Ectodermal cell (in vitro differentiated cells): ENCODE measurements at regions not wholly inside any gene's neighbourhood (a gene's known extent, or its start where the extent isn't known, plus 50 kb on each side); places are given as distances from the start of the nearest gene placed in this dataset.

ENCODE experiments used
- H3K27ac ChIP-seq: 2 replicates; pipeline ENCODE4 v1.7.0; 2013; ENCODE audit warnings: mild to moderate bottlenecking, low read depth, low read length; ENCODE audit not compliant: insufficient read depth, poor library complexity, severe bottlenecking
- H3K27me3 ChIP-seq: 2 replicates; pipeline ENCODE4 v1.7.0; 2013; ENCODE audit warnings: mild to moderate bottlenecking, low read length; ENCODE audit not compliant: insufficient read depth, control insufficient read depth, poor library complexity, severe bottlenecking
- H3K36me3 ChIP-seq: one replicate; pipeline ENCODE4 v1.7.0; 2013; ENCODE audit warnings: low read length; ENCODE audit not compliant: control insufficient read depth, insufficient read depth
- H3K4me1 ChIP-seq: one replicate; pipeline ENCODE4 v1.7.0; 2013; ENCODE audit warnings: low read length; ENCODE audit not compliant: control insufficient read depth, insufficient read depth
- H3K4me3 ChIP-seq: 2 replicates; pipeline ENCODE4 v1.7.0; 2013; ENCODE audit warnings: low read depth, low read length, control low read depth; ENCODE audit not compliant: insufficient read depth
- H3K9me3 ChIP-seq: 2 replicates; pipeline ENCODE4 v1.7.0; 2013; ENCODE audit warnings: mild to moderate bottlenecking, low read length, moderate library complexity; ENCODE audit not compliant: control insufficient read depth
- WGBS, 2 experiments: methylation state at CpG; one replicate each; pipeline ENCODE4 v1.1.7; 2013; ENCODE audit warnings: missing lambda C conversion rate in 2 of 2; 5-methylcytosine and 5-hydroxymethylcytosine counted together

- Histone ChIP-seq H3K4me3 (no peak overlapping the region), H3K27ac (no peak overlapping the region), H3K9me3 (no peaks in the 10 kb centered on the region), H3K4me1 (peaks cover 22% of the 10 kb centered on the region), H3K36me3 (no peaks in the 10 kb centered on the region), H3K27me3 (no peaks in the 10 kb centered on the region)
- 67 to 77% methylated on average over 8 of the region's 8 CpGs for WGBS, 2 experiments
These were observed 94.7 kb upstream of the EFEMP1 start for GRCh38 chr2:56018267-56018666.

GRCh38 chr2:56021136-56021474, 97.5 kb upstream of the EFEMP1 start:
- Histone ChIP-seq H3K4me3 (no peak overlapping the region), H3K4me1 (peaks cover 2% of the 10 kb centered on the region), H3K27me3 (no peaks in the 10 kb centered on the region), H3K36me3 (no peaks in the 10 kb centered on the region), H3K9me3 (no peaks in the 10 kb centered on the region), H3K27ac (no peak overlapping the region)
- WGBS, 2 experiments, result 92 to 96% methylated on average over 5 of the region's 5 CpGs

GRCh38 chr2:56021579-56021978, 98.0 kb upstream of the EFEMP1 start:
- 91 to 92% methylated on average over 5 of the region's 5 CpGs for whole genome bisulfite sequencing, 2 experiments
- Histone ChIP-seq H3K4me3 (no peak overlapping the region), H3K27ac (no peak overlapping the region), H3K9me3 (no peaks in the 10 kb centered on the region), H3K4me1 (no peaks in the 10 kb centered on the region), H3K36me3 (no peaks in the 10 kb centered on the region), H3K27me3 (no peaks in the 10 kb centered on the region)

GRCh38 chr2:56025469-56026193, 102.0 kb upstream of the EFEMP1 start:
- no peak overlapping the region for H3K4me3 ChIP-seq
- no peaks in the 10 kb centered on the region for H3K4me1 ChIP-seq
- no peaks in the 10 kb centered on the region for H3K9me3 ChIP-seq
- H3K27me3 ChIP-seq, result no peaks in the 10 kb centered on the region
- no peak overlapping the region for H3K27ac ChIP-seq
- 88 to 92% methylated on average over 1 of the region's 1 CpG for WGBS, 2 experiments
- H3K36me3 ChIP-seq, result no peaks in the 10 kb centered on the region

- Histone ChIP-seq H3K27me3 (no peaks in the 10 kb centered on the region), H3K9me3 (no peaks in the 10 kb centered on the region), H3K27ac (no peak overlapping the region), H3K36me3 (no peaks in the 10 kb centered on the region), H3K4me1 (no peaks in the 10 kb centered on the region), H3K4me3 (no peak overlapping the region)
- WGBS, 2 experiments, result 97 to 98% methylated on average over 2 of the region's 2 CpGs
These were observed 103.2 kb upstream of the EFEMP1 start for GRCh38 chr2:56026828-56027227.

- H3K36me3 ChIP-seq, result no peaks in the 10 kb centered on the region
- H3K4me1 ChIP-seq, result no peaks in the 10 kb centered on the region
- no peak overlapping the region for H3K27ac ChIP-seq
- 84 to 96% methylated on average over 4 to 5 of the region's 5 CpGs for WGBS, 2 experiments
- no peaks in the 10 kb centered on the region for H3K9me3 ChIP-seq
- H3K27me3 ChIP-seq, result no peaks in the 10 kb centered on the region
- no peak overlapping the region for H3K4me3 ChIP-seq
These were observed 106.5 kb upstream of the EFEMP1 start for GRCh38 chr2:56030062-56030461.

GRCh38 chr2:56030901-56031300, 107.3 kb upstream of the EFEMP1 start:
- H3K36me3 ChIP-seq, result no peaks in the 10 kb centered on the region
- H3K9me3 ChIP-seq, result no peaks in the 10 kb centered on the region
- 85 to 98% methylated on average over 5 of the region's 5 CpGs for WGBS, 2 experiments
- no peak overlapping the region for H3K27ac ChIP-seq
- no peaks in the 10 kb centered on the region for H3K27me3 ChIP-seq
- H3K4me3 ChIP-seq, result no peak overlapping the region
- no peaks in the 10 kb centered on the region for H3K4me1 ChIP-seq

- H3K36me3 ChIP-seq, result no peaks in the 10 kb centered on the region
- WGBS, 2 experiments, result 87 to 98% methylated on average over 2 to 3 of the region's 3 CpGs
- H3K27me3 ChIP-seq, result no peaks in the 10 kb centered on the region
- no peaks in the 10 kb centered on the region for H3K4me1 ChIP-seq
- no peaks in the 10 kb centered on the region for H3K9me3 ChIP-seq
- no peak overlapping the region for H3K4me3 ChIP-seq
- H3K27ac ChIP-seq, result no peak overlapping the region
These were observed 110.7 kb upstream of the EFEMP1 start for GRCh38 chr2:56034258-56034657.

- Histone ChIP-seq H3K4me1 (peaks cover 4% of the 10 kb centered on the region), H3K4me3 (no peak overlapping the region), H3K36me3 (no peaks in the 10 kb centered on the region), H3K9me3 (no peaks in the 10 kb centered on the region), H3K27ac (no peak overlapping the region), H3K27me3 (no peaks in the 10 kb centered on the region)
- WGBS, 2 experiments, result 90% methylated on average over 3 of the region's 3 CpGs
These were observed 116.6 kb upstream of the EFEMP1 start for GRCh38 chr2:56040189-56040588.

- Histone ChIP-seq H3K36me3 (no peaks in the 10 kb centered on the region), H3K27me3 (no peaks in the 10 kb centered on the region), H3K4me1 (peaks cover 10% of the 10 kb centered on the region)
These were observed 117.3 kb upstream of the EFEMP1 start for GRCh38 chr2:56040834-56041233.

GRCh38 chr2:56047136-56047535, 123.6 kb upstream of the EFEMP1 start:
- no peak overlapping the region for H3K27ac ChIP-seq
- 94 to 97% methylated on average over 3 of the region's 3 CpGs for WGBS, 2 experiments
- no peaks in the 10 kb centered on the region for H3K27me3 ChIP-seq
- H3K36me3 ChIP-seq, result no peaks in the 10 kb centered on the region
- H3K4me1 ChIP-seq, result peaks cover 16% of the 10 kb centered on the region
- H3K4me3 ChIP-seq, result no peak overlapping the region
- no peaks in the 10 kb centered on the region for H3K9me3 ChIP-seq

More at GRCh38 chr2:56040834-56041233, 117.3 kb upstream of the EFEMP1 start:
- Histone ChIP-seq H3K4me3 (no peak overlapping the region), H3K9me3 (no peaks in the 10 kb centered on the region), H3K27ac (no peak overlapping the region)
